Epithelial cell of proximal tubule (primary cell): ENCODE measurements at regions not wholly inside any gene's neighbourhood (a gene's known extent, or its start where the extent isn't known, plus 50 kb on each side); places are given as distances from the start of the nearest gene placed in this dataset.

Experiments used
- DNase-seq: peaks from one replicate; pipeline ENCODE4 v3.0.0-alpha.2; 2011; ENCODE audit warnings: low read depth
- H3K4me3 ChIP-seq: 2 replicates; pipeline ENCODE4 v1.5.1; 2011; ENCODE audit warnings: low read depth, mild to moderate bottlenecking, low read length
- CTCF ChIP-seq: conservative IDR thresholded peaks from 2 replicates; pipeline ENCODE4 v1.5.1; 2012; ENCODE audit warnings: low read depth, mild to moderate bottlenecking, low read length

- no peak for TF ChIP-seq CTCF
- H3K4me3 ChIP-seq: no peak overlapping the region
- no peak for DNase-seq
Observed at GRCh38 chr13:76635232-76636230, 250.7 kb downstream of the KCTD12 start.

- H3K4me3 ChIP-seq: no peak overlapping the region
- DNase-seq: no peak
Observed at GRCh38 chr13:76634431-76635191, 251.6 kb downstream of the KCTD12 start.

GRCh38 chr13:76632401-76633044 lies 253.7 kb downstream of the KCTD12 start:
- DNase-seq: no peak
- no peak for TF ChIP-seq CTCF
- H3K4me3 ChIP-seq: no peak overlapping the region

More at GRCh38 chr13:76634431-76635191, 251.6 kb downstream of the KCTD12 start:
- TF ChIP-seq CTCF: no peak

- DNase-seq: no peak
- TF ChIP-seq CTCF: no peak
- no peak overlapping the region for H3K4me3 ChIP-seq
Observed at GRCh38 chr13:76630629-76631230, 255.5 kb downstream of the KCTD12 start.

- no peak for DNase-seq
- no peak for TF ChIP-seq CTCF
- H3K4me3 ChIP-seq: no peak overlapping the region
Observed at GRCh38 chr13:76622315-76623040, 263.7 kb downstream of the KCTD12 start.

GRCh38 chr13:76621705-76622104 lies 264.5 kb downstream of the KCTD12 start:
- DNase-seq: no peak
- no peak for TF ChIP-seq CTCF
- no peak overlapping the region for H3K4me3 ChIP-seq
